H1 (cell line): ENCODE measurements at regions not wholly inside any gene's neighbourhood (a gene's known extent, or its start where the extent isn't known, plus 50 kb on each side); places are given as distances from the start of the nearest gene placed in this dataset.

Source experiments
- CTCF ChIA-PET: fragments of 300-600 bp; sonication (Branson Sonifier 250); formaldehyde crosslinking; loops from one replicate; lab custom pipeline; 2021; ENCODE audit not compliant: partially characterized antibody; lab: Charles Lee
- POLR2A ChIA-PET: fragments of 300-600 bp; sonication (Branson Sonifier 250); formaldehyde crosslinking; loops from one replicate; lab custom pipeline; 2021; ENCODE audit warnings: inconsistent platforms; ENCODE audit not compliant: partially characterized antibody; lab: Charles Lee
- DNase-seq, 2 experiments: peaks; one replicate each; pipeline versions ENCODE4 v3.0.0 to v3.0.0-alpha.2; 2010 to 2022; ENCODE audit warnings: low spot score in 2 of 2, low read depth in 1 of 2, mixed read lengths in 1 of 2
- FAIRE-seq: peaks from 2 replicates; lab custom pipeline; 2011; peaks lifted over from hg19 to GRCh38; lab: Jason Lieb, UNC
- H2AFZ ChIP-seq: 2 replicates; pipeline ENCODE4 v1.8.1; 2012; ENCODE audit warnings: low read length, inconsistent platforms
- H2AK5ac ChIP-seq: 2 replicates; pipeline ENCODE4 v1.6.1; 2013; ENCODE audit warnings: low read depth, low read length
- H2BK120ac ChIP-seq: replicated peaks from 2 replicates; pipeline ENCODE3; 2013; ENCODE audit warnings: low read depth, low read length, inconsistent platforms
- H2BK12ac ChIP-seq: 2 replicates; pipeline ENCODE4 v1.6.1; 2013; ENCODE audit warnings: low read depth, low read length
- H2BK15ac ChIP-seq: 2 replicates; pipeline ENCODE4 v1.6.1; 2013; ENCODE audit warnings: low read length
- H2BK20ac ChIP-seq: 2 replicates; pipeline ENCODE4 v1.6.1; 2013; ENCODE audit warnings: low read length
- H2BK5ac ChIP-seq: 2 replicates; pipeline ENCODE4 v1.6.1; 2013; ENCODE audit warnings: low read depth, low read length
- H3K14ac ChIP-seq: 2 replicates; pipeline ENCODE4 v1.6.1; 2013; ENCODE audit warnings: inconsistent platforms; ENCODE audit not compliant: insufficient read length
- H3K18ac ChIP-seq: 2 replicates; pipeline ENCODE4 v1.6.1; 2013; ENCODE audit warnings: low read length; ENCODE audit errors: extremely low read depth
- H3K23ac ChIP-seq: 2 replicates; pipeline ENCODE4 v1.6.1; 2013; ENCODE audit warnings: inconsistent platforms; ENCODE audit not compliant: insufficient read length
- H3K23me2 ChIP-seq: 2 replicates; pipeline ENCODE4 v1.6.1; 2013; ENCODE audit warnings: low read depth, low read length
- H3K27ac ChIP-seq: 2 replicates; pipeline ENCODE4 v1.6.1; 2011; ENCODE audit warnings: low read depth, low read length, inconsistent platforms
- H3K27me3 ChIP-seq, 4 experiments: replicated peaks in 1 of 4; 1 replicate in 1 of 4; 2 replicates in 3 of 4; pipeline versions ENCODE4 v1.6.1 to v1.8.1; 2011 to 2013; ENCODE audit warnings: low read length in 3 of 4, mild to moderate bottlenecking in 3 of 4, inconsistent platforms in 2 of 4, mixed read lengths in 2 of 4, moderate library complexity in 1 of 4; ENCODE audit not compliant: control insufficient read depth in 3 of 4, insufficient read depth in 3 of 4; ENCODE audit errors: extremely low read depth in 1 of 4
- H3K36me3 ChIP-seq, 4 experiments: 2 replicates each; pipeline versions ENCODE4 v1.6.1 to v1.8.1; 2011 to 2013; ENCODE audit warnings: mild to moderate bottlenecking in 4 of 4, low read length in 3 of 4, moderate library complexity in 2 of 4, control low read depth in 1 of 4, inconsistent platforms in 1 of 4; ENCODE audit not compliant: insufficient read depth in 4 of 4, control insufficient read depth in 2 of 4
- H3K4ac ChIP-seq: replicated peaks from 2 replicates; pipeline ENCODE3; 2013; ENCODE audit warnings: low read length, low read depth, mixed read lengths, inconsistent platforms; ENCODE audit not compliant: insufficient read length
- H3K4me1 ChIP-seq, 4 experiments: replicated peaks in 1 of 4; 1 replicate in 1 of 4; 2 replicates in 3 of 4; pipeline versions ENCODE4 v1.6.1 to v1.8.1; 2011 to 2013; ENCODE audit warnings: low read length in 3 of 4, inconsistent platforms in 2 of 4, mixed read lengths in 1 of 4; ENCODE audit not compliant: insufficient read depth in 4 of 4, control insufficient read depth in 3 of 4
- H3K4me2 ChIP-seq, 2 experiments: 2 replicates each; pipeline versions ENCODE4 v1.6.1 to v1.8.1; 2011 to 2013; ENCODE audit warnings: low read depth in 2 of 2, low read length in 2 of 2, control low read depth in 1 of 2, inconsistent platforms in 1 of 2, mild to moderate bottlenecking in 1 of 2; ENCODE audit not compliant: insufficient read depth in 1 of 2
- H3K4me3 ChIP-seq, 4 experiments: fragments of 200-600, 300-600 bp in 1 of 4; sonication (generic), shearing (Covaris generic), sonication (Bioruptor Twin) in 1 of 4; 2 replicates each; pipeline versions ENCODE4 v1.5.1 to v1.8.1; 2011 to 2016; ENCODE audit warnings: low read length in 4 of 4, low read depth in 3 of 4, control low read depth in 2 of 4, inconsistent platforms in 2 of 4, mild to moderate bottlenecking in 2 of 4, mixed read lengths in 1 of 4, moderate library complexity in 1 of 4; ENCODE audit not compliant: insufficient read depth in 2 of 4; ENCODE audit errors: extremely low read depth in 1 of 4
- H3K56ac ChIP-seq: replicated peaks from 2 replicates; pipeline ENCODE3; 2013; ENCODE audit warnings: low read depth, mild to moderate bottlenecking, mixed read lengths, low read length, inconsistent platforms; ENCODE audit not compliant: insufficient read length
- H3K79me1 ChIP-seq: 2 replicates; pipeline ENCODE4 v1.6.1; 2013; ENCODE audit warnings: low read depth, low read length, control low read depth
- H3K79me2 ChIP-seq, 2 experiments: 2 replicates each; pipeline versions ENCODE4 v1.6.1 to v1.8.1; 2012 to 2013; ENCODE audit warnings: low read length in 2 of 2, mild to moderate bottlenecking in 2 of 2, inconsistent platforms in 1 of 2; ENCODE audit not compliant: insufficient read depth in 2 of 2, control insufficient read depth in 1 of 2
- H3K9ac ChIP-seq, 4 experiments: replicated peaks in 1 of 4; 1 replicate in 1 of 4; 2 replicates in 3 of 4; pipeline versions ENCODE4 v1.6.1 to v1.8.1; 2011 to 2013; ENCODE audit warnings: low read depth in 3 of 4, low read length in 3 of 4, control low read depth in 2 of 4, mild to moderate bottlenecking in 2 of 4, moderate library complexity in 2 of 4, inconsistent platforms in 1 of 4; ENCODE audit errors: extremely low read depth in 1 of 4
- H3K9me3 ChIP-seq, 2 experiments: 2 replicates each; pipeline versions ENCODE4 v1.6.1 to v1.8.1; 2012 to 2013; ENCODE audit warnings: mild to moderate bottlenecking in 2 of 2, moderate library complexity in 2 of 2, control low read depth in 1 of 2, inconsistent platforms in 1 of 2, low read depth in 1 of 2, low read length in 1 of 2, mixed read lengths in 1 of 2; ENCODE audit not compliant: insufficient read depth in 2 of 2
- H4K20me1 ChIP-seq, 2 experiments: replicated peaks in 1 of 2; 2 replicates each; pipeline versions ENCODE3 to v1.8.1; 2011 to 2013; ENCODE audit warnings: inconsistent platforms in 2 of 2, low read length in 2 of 2, mild to moderate bottlenecking in 1 of 2; ENCODE audit not compliant: insufficient read depth in 2 of 2, control insufficient read depth in 1 of 2
- H4K5ac ChIP-seq: 2 replicates; pipeline ENCODE4 v1.6.1; 2013; ENCODE audit warnings: low read length, low read depth, mixed read lengths, inconsistent platforms; ENCODE audit not compliant: insufficient read length
- H4K8ac ChIP-seq: 2 replicates; pipeline ENCODE4 v1.8.0; 2013; ENCODE audit warnings: mild to moderate bottlenecking, moderate library complexity, low read length, inconsistent platforms; ENCODE audit not compliant: insufficient read depth; ENCODE audit errors: extremely low read depth
- H4K91ac ChIP-seq: replicated peaks from 2 replicates; pipeline ENCODE3; 2013; ENCODE audit warnings: low read length, mixed read lengths, inconsistent platforms; ENCODE audit not compliant: insufficient read length
- CEBPB ChIP-seq: IDR thresholded peaks from 2 replicates; pipeline ENCODE4 v1.6.1; 2012; ENCODE audit warnings: low read depth, low read length
- CHD2 ChIP-seq: IDR thresholded peaks from 2 replicates; pipeline ENCODE4 v1.6.1; 2012; ENCODE audit warnings: low read length, improper control_type of control experiment
- NANOG ChIP-seq: IDR thresholded peaks from 2 replicates; pipeline ENCODE4 v1.6.1; 2011; ENCODE audit warnings: low read length, low read depth, mild to moderate bottlenecking, inconsistent platforms; ENCODE audit not compliant: insufficient read depth, poor library complexity, severe bottlenecking
- POU5F1 ChIP-seq: IDR thresholded peaks from 2 replicates; pipeline ENCODE4 v1.6.1; 2011; ENCODE audit warnings: low read depth, mild to moderate bottlenecking, low read length, moderate library complexity
- RXRA ChIP-seq: IDR thresholded peaks from 2 replicates; pipeline ENCODE4 v1.6.1; 2011; ENCODE audit warnings: low read depth, mild to moderate bottlenecking, low read length, moderate library complexity; ENCODE audit not compliant: insufficient read depth
- SIN3A ChIP-seq, 2 experiments: IDR thresholded peaks in 1 of 2; conservative IDR thresholded peaks in 1 of 2; 2 replicates each; pipeline ENCODE4 v1.6.1; 2011 to 2012; ENCODE audit warnings: low read length in 2 of 2, improper control_type of control experiment in 1 of 2, low read depth in 1 of 2, mild to moderate bottlenecking in 1 of 2
- TAF1 ChIP-seq: IDR thresholded peaks from 2 replicates; pipeline ENCODE4 v1.6.1; 2011; ENCODE audit warnings: mild to moderate bottlenecking, low read depth, low read length
- TAF7 ChIP-seq: optimal IDR thresholded peaks from 2 replicates; pipeline ENCODE3; 2011; ENCODE audit warnings: low read depth, mild to moderate bottlenecking, inconsistent platforms, low read length, moderate library complexity, borderline replicate concordance
- WGBS, 2 experiments: shearing (Covaris generic) in 1 of 2; methylation state at CpG; one replicate each; pipeline versions ENCODE4 v1.1.6 to v1.1.7; 2013 to 2015; ENCODE audit warnings: low lambda C conversion rate in 2 of 2, mixed read lengths in 2 of 2, inconsistent platforms in 1 of 2, low coverage in 1 of 2, missing lambda C conversion rate in 1 of 2; ENCODE audit not compliant: insufficient replicate concordance in 2 of 2, insufficient coverage in 1 of 2, insufficient read length in 1 of 2; ENCODE audit errors: extremely low coverage in 1 of 2, missing lambda C conversion rate in 1 of 2; 5-methylcytosine and 5-hydroxymethylcytosine counted together
- TF ChIP-seq, protein P1 (sequence below): IDR thresholded peaks from 2 replicates; pipeline ENCODE4 v1.6.1; 2011; ENCODE audit warnings: low read depth, mild to moderate bottlenecking, low read length; ENCODE audit not compliant: insufficient read depth
- TF ChIP-seq, protein P2 (sequence below): IDR thresholded peaks from 2 replicates; pipeline ENCODE4 v1.6.1; 2012; ENCODE audit warnings: inconsistent platforms
- TF ChIP-seq, protein P3 (sequence below), 3 experiments: IDR thresholded peaks; 1 replicate in 2 of 3; 2 replicates in 1 of 3; pipeline versions ENCODE4 v1.5.1 to v1.6.1; 2011; ENCODE audit warnings: low read length in 3 of 3, mild to moderate bottlenecking in 3 of 3, inconsistent platforms in 2 of 3, low read depth in 1 of 3, moderate library complexity in 1 of 3; ENCODE audit not compliant: insufficient read depth in 1 of 3; ENCODE audit errors: control extremely low read depth in 1 of 3

DNA sequence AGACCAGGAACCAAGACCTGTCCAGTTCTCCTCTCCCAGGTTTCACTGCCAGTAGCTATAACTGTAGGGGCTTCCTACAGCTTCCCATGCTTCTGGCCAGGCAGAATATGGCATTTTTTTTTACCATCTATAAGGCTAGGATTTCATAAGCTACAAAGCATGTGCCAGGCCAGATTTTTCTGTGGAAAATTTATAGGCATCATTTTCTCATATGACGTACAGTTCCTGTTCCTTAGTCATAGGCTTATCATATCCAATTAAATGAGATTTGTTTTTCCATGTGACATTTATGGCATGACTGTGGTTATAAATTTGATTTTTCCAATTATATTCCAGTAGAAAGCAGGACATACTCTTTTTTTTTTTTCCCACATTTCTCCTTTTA, 208.6 kb upstream of the NPY start:
- 0% methylated on average over 1 of the region's 1 CpG; no CpG with 5 or more reads in 1 of the 2 experiments for WGBS, 2 experiments
- Histone ChIP-seq H2BK12ac (no peak overlapping the region), H3K79me1 (no peaks in the 10 kb centered on the region), H2BK5ac (no peak overlapping the region), H3K27me3 (no peaks in the 10 kb centered on the region), H3K4me3 (no peak overlapping the region), H3K18ac (no peak overlapping the region), H3K4ac (no peak overlapping the region), H3K4me2 (no peak overlapping the region), H3K23ac (no peak overlapping the region), H3K36me3 (no peaks in the 10 kb centered on the region), H4K8ac (no peak overlapping the region), H4K91ac (no peak overlapping the region), H3K23me2 (no peaks in the 10 kb centered on the region; the same call in 1 of the 2 replicates), H4K20me1 (no peaks in the 10 kb centered on the region), H2BK15ac (no peak overlapping the region), H2BK120ac (no peak overlapping the region), H3K4me1 (no peaks in the 10 kb centered on the region), H3K56ac (no peak overlapping the region), H3K9ac (no peak overlapping the region), H3K9me3 (no peaks in the 10 kb centered on the region), H2BK20ac (no peak overlapping the region), H2AK5ac (no peak overlapping the region), H2AFZ (no peak overlapping the region), H3K14ac (no peak overlapping the region), H3K79me2 (no peaks in the 10 kb centered on the region), H4K5ac (no peak overlapping the region), H3K27ac (no peak overlapping the region)
- FAIRE-seq, result no peak
- DNase-seq, result no peak
- ChIA-PET POLR2A (no interaction called here), CTCF (no interaction called here)
- TF ChIP-seq POU5F1, result no peak
- no peak for TF ChIP-seq TAF1
- TF ChIP-seq, protein P1, sequence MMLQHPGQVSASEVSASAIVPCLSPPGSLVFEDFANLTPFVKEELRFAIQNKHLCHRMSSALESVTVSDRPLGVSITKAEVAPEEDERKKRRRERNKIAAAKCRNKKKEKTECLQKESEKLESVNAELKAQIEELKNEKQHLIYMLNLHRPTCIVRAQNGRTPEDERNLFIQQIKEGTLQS, result no peak
- TF ChIP-seq CEBPB, result no peak
- no peak for TF ChIP-seq TAF7
- TF ChIP-seq, protein P2, sequence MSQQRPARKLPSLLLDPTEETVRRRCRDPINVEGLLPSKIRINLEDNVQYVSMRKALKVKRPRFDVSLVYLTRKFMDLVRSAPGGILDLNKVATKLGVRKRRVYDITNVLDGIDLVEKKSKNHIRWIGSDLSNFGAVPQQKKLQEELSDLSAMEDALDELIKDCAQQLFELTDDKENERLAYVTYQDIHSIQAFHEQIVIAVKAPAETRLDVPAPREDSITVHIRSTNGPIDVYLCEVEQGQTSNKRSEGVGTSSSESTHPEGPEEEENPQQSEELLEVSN, result no peak
- TF ChIP-seq CHD2, result no peak
- no peak for TF ChIP-seq NANOG
- TF ChIP-seq, protein P3, sequence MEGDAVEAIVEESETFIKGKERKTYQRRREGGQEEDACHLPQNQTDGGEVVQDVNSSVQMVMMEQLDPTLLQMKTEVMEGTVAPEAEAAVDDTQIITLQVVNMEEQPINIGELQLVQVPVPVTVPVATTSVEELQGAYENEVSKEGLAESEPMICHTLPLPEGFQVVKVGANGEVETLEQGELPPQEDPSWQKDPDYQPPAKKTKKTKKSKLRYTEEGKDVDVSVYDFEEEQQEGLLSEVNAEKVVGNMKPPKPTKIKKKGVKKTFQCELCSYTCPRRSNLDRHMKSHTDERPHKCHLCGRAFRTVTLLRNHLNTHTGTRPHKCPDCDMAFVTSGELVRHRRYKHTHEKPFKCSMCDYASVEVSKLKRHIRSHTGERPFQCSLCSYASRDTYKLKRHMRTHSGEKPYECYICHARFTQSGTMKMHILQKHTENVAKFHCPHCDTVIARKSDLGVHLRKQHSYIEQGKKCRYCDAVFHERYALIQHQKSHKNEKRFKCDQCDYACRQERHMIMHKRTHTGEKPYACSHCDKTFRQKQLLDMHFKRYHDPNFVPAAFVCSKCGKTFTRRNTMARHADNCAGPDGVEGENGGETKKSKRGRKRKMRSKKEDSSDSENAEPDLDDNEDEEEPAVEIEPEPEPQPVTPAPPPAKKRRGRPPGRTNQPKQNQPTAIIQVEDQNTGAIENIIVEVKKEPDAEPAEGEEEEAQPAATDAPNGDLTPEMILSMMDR (IDR thresholded peaks at IDR 0.05; ENCODE audit: control extremely low read depth in 1 of 3, insufficient read depth in 1 of 3, low read depth in 1 of 3, low read length in 3 of 3), result no peak
- no peak for TF ChIP-seq RXRA
- TF ChIP-seq SIN3A (conservative IDR thresholded peaks at IDR 0.05 in 1 of 2, IDR thresholded peaks at IDR 0.05 in 1 of 2; ENCODE audit: low read depth in 1 of 2, low read length in 2 of 2), result no peak
